ENCODE measurements at regions not wholly inside any gene's neighbourhood (a gene's known extent, or its start where the extent isn't known, plus 50 kb on each side); places are given as distances from the start of the nearest gene placed in this dataset.

DNA sequence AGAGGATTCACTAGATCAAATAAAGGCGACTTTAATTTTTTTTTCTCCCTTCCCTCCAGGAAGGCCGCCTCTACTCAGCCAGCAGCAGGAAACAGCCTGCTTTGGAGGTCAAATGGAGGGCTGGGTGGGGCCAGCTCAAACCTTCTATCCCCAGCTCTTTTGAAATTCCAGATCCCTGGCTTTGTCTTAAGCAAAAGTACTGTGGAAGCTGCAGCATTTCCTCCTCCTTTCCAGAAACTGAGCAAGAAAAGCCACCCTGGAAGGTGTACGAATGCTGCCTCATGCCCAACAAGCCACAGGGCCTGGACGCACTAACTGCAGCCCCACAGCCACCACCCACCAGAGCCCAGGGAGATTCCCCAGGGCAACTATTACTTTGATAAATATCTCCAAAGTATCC is 55.1 kb upstream of the ZCCHC13 start:
- Histone ChIP-seq H3K27ac (ENCODE audit: low read depth, low read length) (no peak overlapping the region), H3K4me2 (ENCODE audit: low read length) (no peak overlapping the region), H3K9me3 (ENCODE audit: control insufficient read depth, insufficient read depth, low read length) (no peaks in the 10 kb centered on the region), H3K27me3 (ENCODE audit: control insufficient read depth, low read length) (no peaks in the 10 kb centered on the region), H3K4me3 (ENCODE audit: low read length) (no peak overlapping the region), H3K4me1 (ENCODE audit: control insufficient read depth, low read length) (no peaks in the 10 kb centered on the region), H3K36me3 (ENCODE audit: control insufficient read depth, low read length) (no peaks in the 10 kb centered on the region), H3K79me2 (ENCODE audit: control insufficient read depth, low read length) (no peaks in the 10 kb centered on the region), H3F3A (ENCODE audit: control insufficient read depth, insufficient read depth) (no peaks in the 10 kb centered on the region), H3K9me2 (replicated peaks; ENCODE audit: control insufficient read depth, low read length) (no peaks in the 10 kb centered on the region), H4K20me1 (ENCODE audit: control insufficient read depth, insufficient read depth, low read depth, low read length) (no peaks in the 10 kb centered on the region)
- TF ChIP-seq EZH2phosphoT487 (IDR thresholded peaks at IDR 0.05; ENCODE audit: borderline replicate concordance, low read length) = no peak
- TF ChIP-seq, protein P1, sequence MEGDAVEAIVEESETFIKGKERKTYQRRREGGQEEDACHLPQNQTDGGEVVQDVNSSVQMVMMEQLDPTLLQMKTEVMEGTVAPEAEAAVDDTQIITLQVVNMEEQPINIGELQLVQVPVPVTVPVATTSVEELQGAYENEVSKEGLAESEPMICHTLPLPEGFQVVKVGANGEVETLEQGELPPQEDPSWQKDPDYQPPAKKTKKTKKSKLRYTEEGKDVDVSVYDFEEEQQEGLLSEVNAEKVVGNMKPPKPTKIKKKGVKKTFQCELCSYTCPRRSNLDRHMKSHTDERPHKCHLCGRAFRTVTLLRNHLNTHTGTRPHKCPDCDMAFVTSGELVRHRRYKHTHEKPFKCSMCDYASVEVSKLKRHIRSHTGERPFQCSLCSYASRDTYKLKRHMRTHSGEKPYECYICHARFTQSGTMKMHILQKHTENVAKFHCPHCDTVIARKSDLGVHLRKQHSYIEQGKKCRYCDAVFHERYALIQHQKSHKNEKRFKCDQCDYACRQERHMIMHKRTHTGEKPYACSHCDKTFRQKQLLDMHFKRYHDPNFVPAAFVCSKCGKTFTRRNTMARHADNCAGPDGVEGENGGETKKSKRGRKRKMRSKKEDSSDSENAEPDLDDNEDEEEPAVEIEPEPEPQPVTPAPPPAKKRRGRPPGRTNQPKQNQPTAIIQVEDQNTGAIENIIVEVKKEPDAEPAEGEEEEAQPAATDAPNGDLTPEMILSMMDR (IDR thresholded peaks at IDR 0.05; ENCODE audit: low read depth, low read length, poor library complexity, severe bottlenecking) = no peak

DNA sequence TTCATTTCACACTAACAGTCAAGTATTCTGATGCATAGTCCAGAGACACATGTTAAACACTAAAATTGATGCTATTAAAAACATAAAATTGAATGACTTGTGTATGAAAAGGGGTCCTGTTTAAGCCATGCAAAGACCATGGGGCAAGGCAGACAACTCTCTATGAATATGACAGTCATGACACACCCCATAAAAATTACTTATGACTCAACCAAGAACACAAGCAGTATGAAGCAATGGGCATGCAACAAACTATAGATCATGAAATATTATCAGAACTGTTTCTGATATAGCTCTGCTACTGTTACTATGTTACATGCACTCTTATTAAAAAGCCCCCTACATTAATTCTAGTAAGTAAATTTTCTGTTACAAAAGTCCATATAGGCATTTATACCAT is 57.5 kb upstream of the ZCCHC13 start:
- Histone ChIP-seq H3K4me1 (ENCODE audit: control insufficient read depth, low read length) (no peaks in the 10 kb centered on the region), H3K4me2 (ENCODE audit: low read length) (no peak overlapping the region)

DNA sequence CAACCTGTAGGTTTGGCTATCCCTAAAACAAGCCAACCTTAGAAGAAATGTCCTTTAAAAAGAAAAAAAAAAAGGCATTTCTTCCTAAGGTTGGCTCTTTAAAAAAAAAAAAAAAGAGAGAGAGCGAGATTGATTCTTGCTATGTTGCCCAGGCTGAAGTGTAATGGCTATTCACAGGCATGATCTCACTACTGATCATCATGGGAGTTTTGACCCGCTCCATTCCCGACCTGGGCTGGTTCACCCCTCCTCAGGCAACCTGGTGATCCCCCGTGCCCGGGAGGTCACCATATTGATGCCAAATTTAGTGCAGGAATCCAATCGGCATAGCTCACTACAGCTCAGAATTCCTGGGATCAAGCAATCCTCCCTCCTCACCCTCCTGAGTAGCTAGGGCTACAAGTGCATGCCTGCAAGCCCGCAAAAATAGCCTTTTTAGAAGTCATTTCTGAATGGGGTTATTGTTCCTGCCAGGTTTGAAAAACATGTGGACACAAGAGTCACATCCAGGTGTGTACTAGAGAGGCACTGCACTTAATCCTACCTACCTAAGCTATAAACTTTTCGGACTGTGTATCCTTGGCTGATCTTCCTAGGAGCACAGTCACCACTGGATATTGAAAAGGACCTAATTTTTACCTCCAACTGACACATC is 61.4 kb upstream of the ZCCHC13 start:
- Histone ChIP-seq H3K36me3 (ENCODE audit: control insufficient read depth, low read length) (no peaks in the 10 kb centered on the region), H3F3A (ENCODE audit: control insufficient read depth, insufficient read depth) (no peaks in the 10 kb centered on the region), H3K79me2 (ENCODE audit: control insufficient read depth, low read length) (no peaks in the 10 kb centered on the region), H3K9me2 (replicated peaks; ENCODE audit: control insufficient read depth, low read length) (no peaks in the 10 kb centered on the region), H3K4me3 (ENCODE audit: low read length) (no peak overlapping the region), H3K4me2 (ENCODE audit: low read length) (no peak overlapping the region), H4K20me1 (ENCODE audit: control insufficient read depth, insufficient read depth, low read depth, low read length) (no peaks in the 10 kb centered on the region), H3K27me3 (ENCODE audit: control insufficient read depth, low read length) (no peaks in the 10 kb centered on the region), H3K4me1 (ENCODE audit: control insufficient read depth, low read length) (no peaks in the 10 kb centered on the region), H3K27ac (ENCODE audit: low read depth, low read length) (no peak overlapping the region), H3K9me3 (ENCODE audit: control insufficient read depth, insufficient read depth, low read length) (no peaks in the 10 kb centered on the region)
- TF ChIP-seq, protein P1 (IDR thresholded peaks at IDR 0.05; ENCODE audit: low read depth, low read length, poor library complexity, severe bottlenecking) = no peak
- no peak for TF ChIP-seq EZH2phosphoT487 (IDR thresholded peaks at IDR 0.05; ENCODE audit: borderline replicate concordance, low read length)

More for the DNA sequence above, 57.5 kb upstream of the ZCCHC13 start:
- Histone ChIP-seq H3K9me3 (ENCODE audit: control insufficient read depth, insufficient read depth, low read length) (no peaks in the 10 kb centered on the region), H3K27me3 (ENCODE audit: control insufficient read depth, low read length) (no peaks in the 10 kb centered on the region), H3K4me3 (ENCODE audit: low read length) (no peak overlapping the region), H3K79me2 (ENCODE audit: control insufficient read depth, low read length) (no peaks in the 10 kb centered on the region), H4K20me1 (ENCODE audit: control insufficient read depth, insufficient read depth, low read depth, low read length) (no peaks in the 10 kb centered on the region), H3K36me3 (ENCODE audit: control insufficient read depth, low read length) (no peaks in the 10 kb centered on the region), H3F3A (ENCODE audit: control insufficient read depth, insufficient read depth) (no peaks in the 10 kb centered on the region), H3K9me2 (replicated peaks; ENCODE audit: control insufficient read depth, low read length) (no peaks in the 10 kb centered on the region), H3K27ac (ENCODE audit: low read depth, low read length) (no peak overlapping the region)
- TF ChIP-seq, protein P1 (IDR thresholded peaks at IDR 0.05; ENCODE audit: low read depth, low read length, poor library complexity, severe bottlenecking) = no peak
- no peak for TF ChIP-seq EZH2phosphoT487 (IDR thresholded peaks at IDR 0.05; ENCODE audit: borderline replicate concordance, low read length)

Data from DOHH2 (cell line).